GM18873 (cell line): ENCODE measurements at regions not wholly inside any gene's neighbourhood (a gene's known extent, or its start where the extent isn't known, plus 50 kb on each side); places are given as distances from the start of the nearest gene placed in this dataset.

ENCODE experiments used
- ATAC-seq: cut with Tn5 transposase; IDR thresholded peaks from one replicate; pipeline ENCODE4 v1.9.1; 2021; ENCODE audit warnings: mild to moderate bottlenecking, moderate library complexity, moderate number of reproducible peaks; ENCODE audit not compliant: unreplicated experiment, low FRiP score

GRCh38 chr10:2982146-2982545 lies 85.2 kb upstream of the PFKP start:
- no peak for ATAC-seq

DNA sequence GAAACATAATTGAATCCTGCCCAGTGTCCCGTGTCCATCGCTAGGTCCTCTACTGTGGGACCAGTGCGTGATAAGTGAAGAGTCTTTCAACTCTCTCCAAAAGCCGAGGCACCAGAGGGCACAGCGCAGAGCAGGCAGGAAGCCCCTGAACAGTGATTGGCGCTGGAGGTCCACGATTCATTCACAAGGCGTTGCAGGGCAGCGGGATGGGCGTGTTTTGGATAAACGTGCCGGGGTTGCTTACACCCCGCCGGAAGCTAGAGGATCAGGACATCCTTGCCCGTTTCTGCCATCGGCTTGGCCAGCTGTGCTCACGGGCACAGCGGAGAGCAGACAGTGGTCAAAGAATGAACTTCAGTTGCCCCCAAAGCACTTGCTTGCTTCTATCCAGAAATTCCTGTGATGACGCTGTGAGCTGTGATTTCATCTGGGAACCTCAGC lies 86.0 kb upstream of the PFKP start:
- no peak for ATAC-seq

GRCh38 chr10:2980791-2981360 lies 86.5 kb upstream of the PFKP start:
- ATAC-seq = no peak

- no peak for ATAC-seq
Measured at GRCh38 chr10:2980116-2980515, 87.2 kb upstream of the PFKP start.

DNA sequence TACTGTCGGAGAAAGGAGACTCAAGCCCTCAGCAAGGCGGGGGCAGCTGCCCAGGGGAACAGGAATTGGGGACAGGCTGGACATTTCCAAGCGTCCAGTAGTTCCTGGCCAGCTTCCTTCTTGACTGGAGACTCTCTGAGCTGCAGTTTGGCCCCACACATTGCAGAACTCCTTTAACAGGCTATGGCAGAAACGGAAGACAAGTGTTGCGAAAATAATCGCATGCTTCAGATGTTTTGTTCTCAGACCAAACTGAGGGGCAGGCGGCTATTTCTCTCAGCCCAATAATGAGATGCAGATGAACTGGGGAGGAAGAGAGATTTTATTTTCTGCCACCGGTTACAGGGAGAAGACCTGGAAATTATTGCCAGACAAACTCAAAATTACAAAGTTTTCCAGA lies 88.0 kb upstream of the PFKP start:
- no peak for ATAC-seq

DNA sequence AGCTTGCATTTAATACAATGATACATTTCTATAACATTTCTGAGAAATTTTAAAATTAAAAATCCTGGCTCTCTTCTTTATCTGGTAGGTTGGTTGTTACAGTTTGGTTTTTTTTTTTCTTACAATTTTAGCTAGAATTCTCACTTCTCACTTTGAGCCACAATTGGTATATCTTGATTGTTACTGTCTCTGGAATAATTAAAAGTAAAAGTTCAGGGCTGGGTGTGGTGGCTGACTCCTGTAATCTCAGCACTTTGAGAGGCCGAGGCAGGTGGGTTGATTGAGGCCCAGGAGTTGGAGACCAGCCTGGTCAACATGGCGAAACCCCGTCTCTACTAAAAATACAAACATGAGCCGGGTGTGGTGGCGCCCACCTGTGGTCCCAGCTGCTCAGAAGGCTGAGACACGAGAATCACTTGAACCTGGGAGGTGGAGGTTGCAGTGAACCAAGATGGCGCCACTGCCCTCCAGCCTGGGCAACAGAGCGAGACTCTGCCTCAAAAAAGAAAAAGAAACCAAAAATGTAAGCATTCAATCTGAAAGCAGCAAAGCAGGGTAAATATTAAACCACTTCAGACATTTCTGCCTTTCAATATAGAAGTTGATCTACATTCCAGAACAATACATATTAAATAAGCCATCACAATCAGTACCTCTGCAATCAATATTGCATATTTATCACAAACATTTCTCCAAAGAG lies 88.6 kb upstream of the PFKP start:
- no peak for ATAC-seq

GRCh38 chr10:2978111-2978510 lies 89.2 kb upstream of the PFKP start:
- ATAC-seq = no peak

- ATAC-seq = no peak
Measured at GRCh38 chr10:2974503-2975207, 92.7 kb upstream of the PFKP start.

DNA sequence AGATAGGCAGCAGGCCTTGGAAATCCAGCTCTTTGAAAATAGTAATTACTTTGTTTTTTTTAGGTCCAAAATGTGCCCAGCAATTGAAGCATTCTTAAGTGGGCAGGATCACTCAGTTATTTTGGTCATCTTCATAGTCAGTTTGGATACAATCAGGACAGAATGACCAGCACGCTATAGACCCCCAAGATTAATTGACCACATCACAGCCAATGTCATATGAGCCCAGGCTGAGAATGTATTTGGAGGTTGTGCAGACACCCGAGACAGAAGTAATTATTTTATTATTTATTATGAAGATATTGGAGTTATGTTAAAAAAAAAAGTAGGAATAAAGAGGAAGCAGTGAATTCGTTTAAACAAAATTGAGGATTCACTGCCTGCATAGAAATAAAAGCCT lies 93.3 kb upstream of the PFKP start:
- ATAC-seq = no peak

GRCh38 chr10:2972810-2973209 lies 94.5 kb upstream of the PFKP start:
- ATAC-seq = no peak

GRCh38 chr10:2972216-2972615 lies 95.1 kb upstream of the PFKP start:
- ATAC-seq = no peak

GRCh38 chr10:2970190-2970823 lies 97.0 kb upstream of the PFKP start:
- ATAC-seq = no peak

GRCh38 chr10:2968401-2969058 lies 98.8 kb upstream of the PFKP start:
- no peak for ATAC-seq

- no peak for ATAC-seq
Measured at GRCh38 chr10:2966134-2966533, 101.2 kb upstream of the PFKP start.

GRCh38 chr10:2964632-2965296 lies 102.6 kb upstream of the PFKP start:
- ATAC-seq = no peak

DNA sequence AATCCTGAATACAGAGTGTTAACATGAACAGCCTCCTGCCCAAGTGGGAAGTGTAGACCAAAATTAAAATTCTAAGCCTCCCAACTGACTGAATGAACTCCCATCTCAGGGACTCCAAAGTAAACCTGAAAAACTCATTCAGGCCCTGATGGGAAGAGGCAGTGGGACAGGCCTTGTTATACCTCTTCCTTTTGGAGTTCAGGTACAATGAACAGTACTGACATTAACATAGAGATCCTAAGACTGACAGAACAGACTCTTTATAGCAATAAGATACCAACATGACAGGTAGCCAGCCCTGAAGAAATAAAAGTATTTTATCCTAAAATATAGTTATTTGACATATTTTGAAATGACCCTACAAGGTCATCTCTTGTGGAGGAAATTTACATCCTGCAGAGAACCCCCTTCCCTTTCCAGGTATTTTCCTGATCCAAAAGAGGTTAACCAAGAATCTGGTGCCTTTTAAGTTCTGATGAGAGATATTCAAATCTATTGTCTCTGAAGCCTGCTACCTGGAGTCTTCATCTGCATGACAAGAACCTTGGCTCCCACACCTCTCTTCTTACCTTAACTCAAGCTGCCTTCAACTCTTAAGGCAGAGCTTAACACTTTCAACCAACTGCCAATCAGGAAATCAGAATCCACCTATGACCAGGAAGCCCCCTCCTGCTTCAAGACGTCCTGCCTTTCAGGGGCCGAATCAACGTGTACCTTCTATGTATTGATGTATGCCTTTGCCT lies 103.3 kb upstream of the PFKP start:
- no peak for ATAC-seq

GRCh38 chr10:2962194-2962593 lies 105.2 kb upstream of the PFKP start:
- no peak for ATAC-seq

DNA sequence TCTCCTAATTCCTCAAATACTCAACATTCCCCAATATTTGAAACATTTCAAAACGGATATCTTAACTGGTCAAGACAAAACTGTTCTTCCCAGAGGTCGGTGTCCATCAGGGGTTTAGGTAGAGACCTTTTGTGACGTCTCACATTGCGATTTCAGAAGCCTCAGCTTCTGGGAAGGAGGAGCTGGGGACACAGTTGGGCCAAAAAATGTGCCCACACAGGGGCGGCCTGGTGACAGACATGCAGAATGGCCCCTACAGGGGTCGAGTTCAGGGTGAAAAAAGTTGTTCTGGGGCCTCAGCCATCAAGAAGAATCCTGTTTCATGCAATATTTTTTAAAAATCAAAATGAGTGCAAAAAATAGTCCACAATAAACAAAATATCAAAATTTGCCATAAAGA lies 108.7 kb upstream of the PFKP start:
- ATAC-seq = no peak

DNA sequence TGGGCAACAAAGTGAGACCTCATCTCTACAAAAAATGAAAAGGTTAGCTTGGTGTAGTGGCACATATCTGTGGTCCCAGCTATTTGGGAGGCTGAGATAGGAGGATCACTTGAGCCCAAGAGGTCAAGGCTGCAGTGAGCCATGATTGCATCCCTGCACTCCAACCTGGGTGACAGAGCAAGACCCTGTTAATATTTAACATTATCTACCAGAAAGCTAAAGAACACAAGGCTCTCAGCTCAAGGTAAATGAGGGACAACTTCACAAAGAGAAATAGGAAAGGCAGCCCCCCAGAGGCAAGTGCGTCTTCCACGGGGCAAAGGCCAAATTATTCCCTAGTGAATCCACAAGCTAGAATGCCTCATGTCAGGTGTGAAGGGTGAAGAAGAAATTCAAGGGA lies 109.6 kb upstream of the PFKP start:
- ATAC-seq = no peak

DNA sequence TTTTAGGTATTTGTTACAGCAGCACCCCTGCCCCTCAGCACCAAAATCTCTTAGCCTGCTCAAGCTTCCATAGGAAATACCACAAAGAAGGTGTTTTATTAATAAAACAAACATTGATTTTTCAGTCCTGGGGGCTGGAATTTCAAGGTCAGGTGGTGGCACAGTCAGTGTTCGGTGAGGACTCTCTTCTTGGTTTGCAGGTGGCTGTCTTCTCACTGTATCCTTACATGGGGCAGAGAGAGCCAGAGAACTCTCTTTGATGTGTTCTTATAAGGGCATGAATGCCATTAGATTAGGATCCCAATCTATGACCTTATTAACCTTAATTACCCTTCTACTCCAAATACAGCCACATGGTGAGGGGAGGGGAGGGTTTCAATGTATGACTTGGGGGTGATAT lies 112.3 kb upstream of the PFKP start:
- ATAC-seq = no peak
